ENCODE measurements at regions not wholly inside any gene's neighbourhood (a gene's known extent, or its start where the extent isn't known, plus 50 kb on each side); places are given as distances from the start of the nearest gene placed in this dataset.

DNA sequence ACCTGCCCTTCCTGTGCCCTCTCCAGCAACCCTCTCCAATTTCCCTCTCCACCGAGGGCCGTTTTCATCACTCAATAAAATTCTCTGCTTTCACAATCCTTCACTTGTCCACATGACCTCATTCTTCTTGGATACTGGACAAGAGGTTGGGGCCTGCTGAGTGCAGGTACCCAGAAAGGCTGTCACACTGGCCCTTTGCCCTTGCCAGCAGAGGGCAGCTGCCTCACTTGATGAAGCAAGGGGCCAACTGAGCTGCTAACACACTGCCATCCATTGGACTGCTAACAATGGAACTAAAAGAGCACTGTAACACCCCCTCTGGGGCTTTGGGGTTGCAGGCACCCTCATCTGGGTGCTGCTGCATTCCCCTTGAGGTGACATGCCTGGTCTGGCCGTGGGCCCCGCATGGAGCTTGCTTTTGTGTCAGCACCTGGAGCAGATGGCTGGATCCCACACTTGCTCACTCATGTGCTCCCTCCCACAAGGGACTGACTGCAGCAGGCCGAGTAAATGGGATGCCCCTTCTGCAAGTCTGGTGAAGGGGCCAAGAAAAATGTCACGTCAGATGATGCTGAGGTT lies 308.1 kb upstream of the ADCY2 start:
- TF ChIP-seq, protein P1, sequence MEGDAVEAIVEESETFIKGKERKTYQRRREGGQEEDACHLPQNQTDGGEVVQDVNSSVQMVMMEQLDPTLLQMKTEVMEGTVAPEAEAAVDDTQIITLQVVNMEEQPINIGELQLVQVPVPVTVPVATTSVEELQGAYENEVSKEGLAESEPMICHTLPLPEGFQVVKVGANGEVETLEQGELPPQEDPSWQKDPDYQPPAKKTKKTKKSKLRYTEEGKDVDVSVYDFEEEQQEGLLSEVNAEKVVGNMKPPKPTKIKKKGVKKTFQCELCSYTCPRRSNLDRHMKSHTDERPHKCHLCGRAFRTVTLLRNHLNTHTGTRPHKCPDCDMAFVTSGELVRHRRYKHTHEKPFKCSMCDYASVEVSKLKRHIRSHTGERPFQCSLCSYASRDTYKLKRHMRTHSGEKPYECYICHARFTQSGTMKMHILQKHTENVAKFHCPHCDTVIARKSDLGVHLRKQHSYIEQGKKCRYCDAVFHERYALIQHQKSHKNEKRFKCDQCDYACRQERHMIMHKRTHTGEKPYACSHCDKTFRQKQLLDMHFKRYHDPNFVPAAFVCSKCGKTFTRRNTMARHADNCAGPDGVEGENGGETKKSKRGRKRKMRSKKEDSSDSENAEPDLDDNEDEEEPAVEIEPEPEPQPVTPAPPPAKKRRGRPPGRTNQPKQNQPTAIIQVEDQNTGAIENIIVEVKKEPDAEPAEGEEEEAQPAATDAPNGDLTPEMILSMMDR (IDR thresholded peaks at IDR 0.05 in 4 of 5, conservative IDR thresholded peaks at IDR 0.05 in 1 of 5): no peak
- no peak for TF ChIP-seq POLR2A (IDR thresholded peaks at IDR 0.05)

Measured in gastrocnemius medialis (tissue), 4 donors.